Neural progenitor cell (in vitro differentiated cells): ENCODE measurements at regions not wholly inside any gene's neighbourhood (a gene's known extent, or its start where the extent isn't known, plus 50 kb on each side); places are given as distances from the start of the nearest gene placed in this dataset.
A peak's percentile ranks its signal among the peaks of the same experiment; 100 is the strongest.

Experiments used
- DNase-seq: peaks from one replicate; pipeline ENCODE4 v3.0.0-alpha.2; 2016; ENCODE audit warnings: low spot score
- H2AFZ ChIP-seq: fragments of 200-600 bp; sonication (generic); replicated peaks from 2 replicates; pipeline ENCODE4 v1.6.1; 2016; ENCODE audit warnings: antibody characterized with exemption
- H3F3A ChIP-seq: fragments of 200-600 bp; sonication (generic); 2 replicates; pipeline ENCODE4 v1.6.1; 2016; ENCODE audit warnings: antibody characterized with exemption, low read depth
- H3K27ac ChIP-seq: fragments of 200-600 bp; sonication (generic); 2 replicates; pipeline ENCODE4 v1.5.1; 2016; ENCODE audit warnings: mild to moderate bottlenecking
- H3K27me3 ChIP-seq: fragments of 200-600 bp; sonication (generic); 2 replicates; pipeline ENCODE4 v1.6.1; 2016; ENCODE audit warnings: mild to moderate bottlenecking, moderate library complexity
- H3K36me3 ChIP-seq: fragments of 200-600 bp; sonication (generic); 2 replicates; pipeline ENCODE4 v1.5.1; 2016
- H3K4me1 ChIP-seq: fragments of 200-600 bp; sonication (generic); 2 replicates; pipeline ENCODE4 v1.6.1; 2016; ENCODE audit warnings: mixed run types
- H3K4me2 ChIP-seq: fragments of 200-600 bp; sonication (generic); 2 replicates; pipeline ENCODE4 v1.6.1; 2016
- H3K4me3 ChIP-seq: fragments of 200-600 bp; sonication (generic); 2 replicates; pipeline ENCODE4 v1.5.1; 2016
- H3K79me2 ChIP-seq: fragments of 200-600 bp; sonication (generic); 2 replicates; pipeline ENCODE4 v1.6.1; 2016; ENCODE audit warnings: low read depth
- H3K9ac ChIP-seq: fragments of 200-600 bp; sonication (generic); 2 replicates; pipeline ENCODE4 v1.6.1; 2016
- H3K9me3 ChIP-seq: fragments of 200-600 bp; sonication (generic); 2 replicates; pipeline ENCODE4 v1.5.1; 2016; ENCODE audit warnings: low read depth
- H4K20me1 ChIP-seq: fragments of 200-600 bp; sonication (generic); 2 replicates; pipeline ENCODE4 v1.6.1; 2016; ENCODE audit warnings: low read depth
- H3K27ac Mint-ChIP-seq: 3 replicates; pipeline ENCODE4 v1.8.0; 2021; ENCODE audit warnings: mixed read lengths
- H3K27me3 Mint-ChIP-seq: 2 replicates; pipeline ENCODE4 v1.8.0; 2022; ENCODE audit warnings: low read depth, mild to moderate bottlenecking, inconsistent platforms, moderate library complexity, mixed read lengths; ENCODE audit not compliant: insufficient read depth
- H3K36me3 Mint-ChIP-seq: 3 replicates; pipeline ENCODE4 v1.8.0; 2021; ENCODE audit warnings: mixed read lengths
- H3K4me1 Mint-ChIP-seq: 3 replicates; pipeline ENCODE4 v1.8.0; 2021; ENCODE audit warnings: mixed read lengths
- H3K4me3 Mint-ChIP-seq: 3 replicates; pipeline ENCODE4 v1.8.0; 2021; ENCODE audit warnings: mild to moderate bottlenecking, moderate library complexity, mixed read lengths
- H3K9me3 Mint-ChIP-seq: 3 replicates; pipeline ENCODE4 v1.8.0; 2020; ENCODE audit warnings: mixed read lengths
- EZH2 ChIP-seq: fragments of 200-600 bp; sonication (generic); IDR thresholded peaks from 2 replicates; pipeline ENCODE4 v1.6.1; 2017; ENCODE audit warnings: antibody characterized with exemption, mild to moderate bottlenecking, moderate library complexity
- EZH2phosphoT487 ChIP-seq: fragments of 200-600 bp; sonication (generic); IDR thresholded peaks from 2 replicates; pipeline ENCODE4 v1.6.1; 2017; ENCODE audit warnings: antibody characterized with exemption
- TF ChIP-seq, protein P1 (sequence below): fragments of 200-600 bp; sonication (generic); IDR thresholded peaks from 2 replicates; pipeline ENCODE4 v1.5.1; 2017; ENCODE audit warnings: antibody characterized with exemption, mild to moderate bottlenecking

- H3K36me3 Mint-ChIP-seq = peaks cover 21% of the 10 kb centered on the region
- H3K9me3 Mint-ChIP-seq = peaks cover 8% of the 10 kb centered on the region
- peak; percentile 46 for DNase-seq
- Histone ChIP-seq H3K4me2 (peak overlapping the region; percentile 51), H3K79me2 (no peaks in the 10 kb centered on the region), H3F3A (peaks cover 24% of the 10 kb centered on the region), H3K4me3 (no peak overlapping the region), H3K4me1 (peaks cover 22% of the 10 kb centered on the region), H3K9me3 (no peaks in the 10 kb centered on the region), H3K27ac (peak overlapping the region; percentile 70), H4K20me1 (peaks cover 4% of the 10 kb centered on the region), H3K36me3 (no peaks in the 10 kb centered on the region), H3K9ac (no peak overlapping the region), H3K27me3 (no peaks in the 10 kb centered on the region), H2AFZ (no peak overlapping the region)
- no peak overlapping the region for H3K27ac Mint-ChIP-seq
- peaks cover 9% of the 10 kb centered on the region for H3K4me1 Mint-ChIP-seq
- TF ChIP-seq EZH2 = no peak
- TF ChIP-seq, protein P1, sequence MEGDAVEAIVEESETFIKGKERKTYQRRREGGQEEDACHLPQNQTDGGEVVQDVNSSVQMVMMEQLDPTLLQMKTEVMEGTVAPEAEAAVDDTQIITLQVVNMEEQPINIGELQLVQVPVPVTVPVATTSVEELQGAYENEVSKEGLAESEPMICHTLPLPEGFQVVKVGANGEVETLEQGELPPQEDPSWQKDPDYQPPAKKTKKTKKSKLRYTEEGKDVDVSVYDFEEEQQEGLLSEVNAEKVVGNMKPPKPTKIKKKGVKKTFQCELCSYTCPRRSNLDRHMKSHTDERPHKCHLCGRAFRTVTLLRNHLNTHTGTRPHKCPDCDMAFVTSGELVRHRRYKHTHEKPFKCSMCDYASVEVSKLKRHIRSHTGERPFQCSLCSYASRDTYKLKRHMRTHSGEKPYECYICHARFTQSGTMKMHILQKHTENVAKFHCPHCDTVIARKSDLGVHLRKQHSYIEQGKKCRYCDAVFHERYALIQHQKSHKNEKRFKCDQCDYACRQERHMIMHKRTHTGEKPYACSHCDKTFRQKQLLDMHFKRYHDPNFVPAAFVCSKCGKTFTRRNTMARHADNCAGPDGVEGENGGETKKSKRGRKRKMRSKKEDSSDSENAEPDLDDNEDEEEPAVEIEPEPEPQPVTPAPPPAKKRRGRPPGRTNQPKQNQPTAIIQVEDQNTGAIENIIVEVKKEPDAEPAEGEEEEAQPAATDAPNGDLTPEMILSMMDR = no peak
- H3K27me3 Mint-ChIP-seq = no peaks in the 10 kb centered on the region
- H3K4me3 Mint-ChIP-seq = no peak overlapping the region
These were observed 123.3 kb downstream of the APIP start for GRCh38 chr11:34792814-34793258.

DNA sequence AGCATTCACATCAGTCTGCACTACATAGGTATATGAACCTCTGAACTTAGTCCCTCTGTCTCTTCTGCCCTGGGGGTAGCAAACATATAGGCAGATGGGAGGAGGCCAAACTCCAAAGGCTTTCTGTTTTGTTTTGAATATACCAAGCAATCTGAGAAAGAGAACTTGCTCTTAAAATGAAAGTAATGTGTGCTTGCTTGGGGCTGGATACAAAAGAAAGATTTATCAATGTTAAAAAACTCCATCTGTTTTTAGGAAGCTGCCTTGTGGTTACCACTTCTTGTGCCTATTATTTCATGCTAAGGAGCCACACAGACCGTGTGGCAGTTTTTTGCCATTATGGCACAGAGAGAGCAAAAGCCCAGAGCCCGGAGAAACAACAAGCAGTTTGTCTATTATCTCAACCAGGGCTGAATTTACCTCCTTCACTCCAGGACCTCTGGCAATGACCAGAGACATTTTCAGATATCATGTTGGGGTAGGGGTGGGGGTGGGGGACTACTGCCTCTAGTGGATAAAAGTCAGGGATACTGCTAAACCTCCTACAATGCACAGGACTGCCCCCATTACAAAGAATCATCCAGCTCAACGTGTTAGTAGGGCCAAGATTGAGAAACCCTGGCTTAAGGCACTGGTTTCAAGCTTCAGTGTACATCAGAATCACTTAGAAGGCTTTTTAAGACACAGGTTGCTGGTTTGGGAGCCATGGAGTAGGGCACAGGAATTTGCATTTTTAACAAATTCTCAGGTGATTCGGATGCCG, 124.2 kb downstream of the APIP start:
- peaks cover 22% of the 10 kb centered on the region for H3K4me1 ChIP-seq
- peak overlapping the region; percentile 70 for H3K27ac ChIP-seq
- no peaks in the 10 kb centered on the region for H3K9me3 ChIP-seq
- peak; percentile 16 for DNase-seq
- no peak for TF ChIP-seq EZH2phosphoT487
- TF ChIP-seq, protein P1 = peak; percentile 39
- TF ChIP-seq EZH2 = no peak
- no peaks in the 10 kb centered on the region for H3K27me3 Mint-ChIP-seq
- H3K4me3 ChIP-seq = no peak overlapping the region
- H3K4me3 Mint-ChIP-seq = no peak overlapping the region
- H3K9me3 Mint-ChIP-seq = peaks cover 7% of the 10 kb centered on the region
- H3K9ac ChIP-seq = no peak overlapping the region
- H3K4me1 Mint-ChIP-seq = peaks cover 9% of the 10 kb centered on the region
- H3F3A ChIP-seq = peaks cover 24% of the 10 kb centered on the region
- no peak overlapping the region for H3K27ac Mint-ChIP-seq
- no peaks in the 10 kb centered on the region for H3K79me2 ChIP-seq
- peaks cover 19% of the 10 kb centered on the region for H3K36me3 Mint-ChIP-seq
- peaks cover 4% of the 10 kb centered on the region for H4K20me1 ChIP-seq
- H3K4me2 ChIP-seq = peak overlapping the region; percentile 51
- H3K27me3 ChIP-seq = no peaks in the 10 kb centered on the region
- H3K36me3 ChIP-seq = no peaks in the 10 kb centered on the region
- no peak overlapping the region for H2AFZ ChIP-seq

GRCh38 chr11:34790620-34791019, 125.6 kb downstream of the APIP start:
- Histone ChIP-seq H3K4me2 (no peak overlapping the region), H3K79me2 (no peaks in the 10 kb centered on the region), H3K36me3 (no peaks in the 10 kb centered on the region), H4K20me1 (peaks cover 4% of the 10 kb centered on the region), H3K27ac (no peak overlapping the region), H3K4me3 (no peak overlapping the region), H3K4me1 (peaks cover 22% of the 10 kb centered on the region), H3F3A (peaks cover 24% of the 10 kb centered on the region), H3K27me3 (no peaks in the 10 kb centered on the region), H2AFZ (no peak overlapping the region), H3K9ac (no peak overlapping the region), H3K9me3 (no peaks in the 10 kb centered on the region)
- H3K27ac Mint-ChIP-seq = no peak overlapping the region
- TF ChIP-seq, protein P1 = peak; percentile 4
- no peak for TF ChIP-seq EZH2
- no peak for TF ChIP-seq EZH2phosphoT487
- H3K9me3 Mint-ChIP-seq = peaks cover 5% of the 10 kb centered on the region
- no peaks in the 10 kb centered on the region for H3K27me3 Mint-ChIP-seq
- H3K36me3 Mint-ChIP-seq = peaks cover 13% of the 10 kb centered on the region
- H3K4me1 Mint-ChIP-seq = peaks cover 9% of the 10 kb centered on the region
- H3K4me3 Mint-ChIP-seq = no peak overlapping the region
- no peak for DNase-seq
